ENCODE measurements at regions not wholly inside any gene's neighbourhood (a gene's known extent, or its start where the extent isn't known, plus 50 kb on each side); places are given as distances from the start of the nearest gene placed in this dataset.

DNA sequence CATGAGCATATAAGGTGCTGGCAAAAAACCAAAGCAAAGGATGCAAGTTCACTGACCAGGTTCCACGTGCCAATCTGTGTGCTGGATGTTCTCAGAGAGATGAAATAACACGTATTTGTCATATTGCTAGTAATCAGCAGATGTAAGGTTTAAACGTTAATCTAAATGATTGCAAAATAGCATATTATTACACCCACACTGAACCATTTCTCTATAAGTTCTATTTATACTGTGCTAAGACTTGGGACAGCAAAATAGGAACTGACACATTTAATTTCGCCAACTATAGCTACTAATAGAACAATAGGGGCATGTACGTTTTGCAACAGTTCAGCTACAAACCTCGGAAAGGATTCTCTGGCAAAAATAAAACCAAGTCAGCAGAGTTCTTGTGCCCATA, 350.3 kb upstream of the ZNF385D start:
- H2BK12ac ChIP-seq (ENCODE audit: low read length), result no peak overlapping the region
- H3K9ac ChIP-seq (ENCODE audit: low read length), result no peak overlapping the region
- H2BK5ac ChIP-seq (ENCODE audit: low read depth, low read length, poor library complexity), result no peak overlapping the region
- H3K9me3 ChIP-seq (ENCODE audit: insufficient read depth, low read depth, low read length), result no peaks in the 10 kb centered on the region
- H3K23ac ChIP-seq (ENCODE audit: low read length), result no peak overlapping the region
- H3K4me3 ChIP-seq (ENCODE audit: low read depth, low read length), result no peak overlapping the region
- H3K27ac ChIP-seq (ENCODE audit: low read depth, low read length), result no peak overlapping the region
- H2AFZ ChIP-seq (ENCODE audit: insufficient read depth, low read length, poor library complexity), result no peak overlapping the region
- no peak overlapping the region for H3K14ac ChIP-seq (ENCODE audit: low read length)
- DNase-seq, result no peak
- peaks cover 0 to under 1% of the 10 kb centered on the region in 2 experiments for H3K4me1 ChIP-seq (ENCODE audit: control insufficient read depth in 1 of 2, insufficient read depth in 2 of 2, low read length in 2 of 2)
- no peak overlapping the region for H4K8ac ChIP-seq (ENCODE audit: low read depth, low read length)
- no peaks in the 10 kb centered on the region for H3K27me3 ChIP-seq (ENCODE audit: insufficient read depth, low read length)
- no peaks in the 10 kb centered on the region for H3K79me2 ChIP-seq (ENCODE audit: control insufficient read depth, insufficient read depth, low read length, poor library complexity)
- no peaks in the 10 kb centered on the region for H3K79me1 ChIP-seq (ENCODE audit: low read length)
- no peak overlapping the region for H4K12ac ChIP-seq (ENCODE audit: low read depth, low read length)
- H3K18ac ChIP-seq (ENCODE audit: low read length), result no peak overlapping the region
- H4K91ac ChIP-seq (ENCODE audit: low read depth, low read length), result no peak overlapping the region
- no peak overlapping the region for H3K4me2 ChIP-seq (ENCODE audit: low read length)
- no CpG with 5 or more reads among the region's 6 CpGs for WGBS (ENCODE audit: extremely low coverage, insufficient coverage, insufficient read length)
- H2BK120ac ChIP-seq (ENCODE audit: insufficient read depth, low read length, poor library complexity), result no peak overlapping the region
- no peak overlapping the region for H2AK5ac ChIP-seq (ENCODE audit: low read length)
- no peak overlapping the region for H3K4ac ChIP-seq (ENCODE audit: low read depth, low read length)
- H3K36me3 ChIP-seq (ENCODE audit: control insufficient read depth in 1 of 2, insufficient read depth in 2 of 2, low read length in 2 of 2), result no peaks in the 10 kb centered on the region

DNA sequence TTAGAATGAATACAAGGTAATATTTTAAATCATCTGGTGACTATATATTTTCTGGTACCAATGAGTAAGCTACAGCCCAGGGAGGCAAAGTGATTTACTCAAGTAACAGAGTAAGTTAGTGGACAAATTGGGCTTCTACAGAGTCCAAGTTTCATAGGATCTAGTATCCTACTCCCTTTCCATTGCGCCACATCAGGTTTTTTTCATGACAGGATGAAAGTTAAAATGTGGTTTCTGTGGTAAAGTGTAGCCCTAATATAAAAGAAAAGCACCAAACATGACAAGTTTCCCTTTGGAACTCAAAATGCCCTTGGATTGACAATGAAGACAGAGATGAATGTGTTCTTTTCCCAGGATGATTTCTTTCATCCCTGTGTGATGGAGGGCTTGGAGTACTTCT, 350.8 kb upstream of the ZNF385D start:
- H3K4ac ChIP-seq (ENCODE audit: low read depth, low read length), result no peak overlapping the region
- no peaks in the 10 kb centered on the region for H3K79me1 ChIP-seq (ENCODE audit: low read length)
- H2AK5ac ChIP-seq (ENCODE audit: low read length), result no peak overlapping the region
- no peak overlapping the region for H3K23ac ChIP-seq (ENCODE audit: low read length)
- H3K4me3 ChIP-seq (ENCODE audit: low read depth, low read length), result no peak overlapping the region
- no peak overlapping the region for H4K12ac ChIP-seq (ENCODE audit: low read depth, low read length)
- no peak overlapping the region for H3K27ac ChIP-seq (ENCODE audit: low read depth, low read length)
- H3K36me3 ChIP-seq (ENCODE audit: control insufficient read depth in 1 of 2, insufficient read depth in 2 of 2, low read length in 2 of 2), result no peaks in the 10 kb centered on the region
- no peak overlapping the region for H4K8ac ChIP-seq (ENCODE audit: low read depth, low read length)
- no peak overlapping the region for H3K18ac ChIP-seq (ENCODE audit: low read length)
- H3K14ac ChIP-seq (ENCODE audit: low read length), result no peak overlapping the region
- no peaks in the 10 kb centered on the region for H3K79me2 ChIP-seq (ENCODE audit: control insufficient read depth, insufficient read depth, low read length, poor library complexity)
- H2BK12ac ChIP-seq (ENCODE audit: low read length), result no peak overlapping the region
- no peak for DNase-seq
- H2AFZ ChIP-seq (ENCODE audit: insufficient read depth, low read length, poor library complexity), result no peak overlapping the region
- peaks cover 0 to 3% of the 10 kb centered on the region in 2 experiments for H3K4me1 ChIP-seq (ENCODE audit: control insufficient read depth in 1 of 2, insufficient read depth in 2 of 2, low read length in 2 of 2)
- no peak overlapping the region for H4K91ac ChIP-seq (ENCODE audit: low read depth, low read length)
- no peak overlapping the region for H2BK120ac ChIP-seq (ENCODE audit: insufficient read depth, low read length, poor library complexity)
- H3K9me3 ChIP-seq (ENCODE audit: insufficient read depth, low read depth, low read length), result no peaks in the 10 kb centered on the region
- no CpG with 5 or more reads among the region's 1 CpG for WGBS (ENCODE audit: extremely low coverage, insufficient coverage, insufficient read length)
- no peaks in the 10 kb centered on the region for H3K27me3 ChIP-seq (ENCODE audit: insufficient read depth, low read length)
- H3K4me2 ChIP-seq (ENCODE audit: low read length), result no peak overlapping the region
- H2BK5ac ChIP-seq (ENCODE audit: low read depth, low read length, poor library complexity), result no peak overlapping the region
- no peak overlapping the region for H3K9ac ChIP-seq (ENCODE audit: low read length)

DNA sequence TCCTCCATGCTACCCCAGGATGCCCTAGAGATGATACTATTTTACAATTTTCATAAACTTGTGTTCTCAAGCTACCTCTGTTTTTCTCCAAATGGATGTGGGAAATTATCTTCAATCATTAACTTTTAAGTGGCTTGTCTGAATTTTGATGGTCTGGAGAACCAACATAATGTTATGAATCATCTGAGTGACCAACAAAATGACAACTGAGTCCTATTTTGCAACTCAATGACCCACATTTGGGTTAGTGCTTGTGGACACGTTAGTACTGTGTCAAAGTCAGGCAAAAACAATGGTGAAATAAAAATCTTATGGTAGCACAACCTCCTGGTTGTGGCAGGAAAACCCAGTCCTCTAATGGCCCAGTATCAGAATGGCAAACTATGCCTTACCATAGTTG, 352.4 kb upstream of the ZNF385D start:
- no peak overlapping the region for H3K14ac ChIP-seq (ENCODE audit: low read length)
- no peak overlapping the region for H3K4ac ChIP-seq (ENCODE audit: low read depth, low read length)
- no peak overlapping the region for H3K4me3 ChIP-seq (ENCODE audit: low read depth, low read length)
- H3K27me3 ChIP-seq (ENCODE audit: insufficient read depth, low read length), result no peaks in the 10 kb centered on the region
- no CpG with 5 or more reads among the region's 1 CpG for WGBS (ENCODE audit: extremely low coverage, insufficient coverage, insufficient read length)
- no peaks in the 10 kb centered on the region for H3K79me2 ChIP-seq (ENCODE audit: control insufficient read depth, insufficient read depth, low read length, poor library complexity)
- DNase-seq, result no peak
- H2BK12ac ChIP-seq (ENCODE audit: low read length), result no peak overlapping the region
- H4K12ac ChIP-seq (ENCODE audit: low read depth, low read length), result no peak overlapping the region
- no peak overlapping the region for H2BK120ac ChIP-seq (ENCODE audit: insufficient read depth, low read length, poor library complexity)
- no peak overlapping the region for H3K27ac ChIP-seq (ENCODE audit: low read depth, low read length)
- no peak overlapping the region for H3K23ac ChIP-seq (ENCODE audit: low read length)
- H3K9me3 ChIP-seq (ENCODE audit: insufficient read depth, low read depth, low read length), result no peaks in the 10 kb centered on the region
- H3K9ac ChIP-seq (ENCODE audit: low read length), result no peak overlapping the region
- no peak overlapping the region for H4K8ac ChIP-seq (ENCODE audit: low read depth, low read length)
- no peak overlapping the region for H2BK5ac ChIP-seq (ENCODE audit: low read depth, low read length, poor library complexity)
- H3K79me1 ChIP-seq (ENCODE audit: low read length), result no peaks in the 10 kb centered on the region
- no peak overlapping the region for H2AFZ ChIP-seq (ENCODE audit: insufficient read depth, low read length, poor library complexity)
- H4K91ac ChIP-seq (ENCODE audit: low read depth, low read length), result no peak overlapping the region
- H3K36me3 ChIP-seq (ENCODE audit: control insufficient read depth in 1 of 2, insufficient read depth in 2 of 2, low read length in 2 of 2), result no peaks in the 10 kb centered on the region
- no peak overlapping the region for H2AK5ac ChIP-seq (ENCODE audit: low read length)
- peaks cover 0 to 3% of the 10 kb centered on the region in 2 experiments for H3K4me1 ChIP-seq (ENCODE audit: control insufficient read depth in 1 of 2, insufficient read depth in 2 of 2, low read length in 2 of 2)
- H3K4me2 ChIP-seq (ENCODE audit: low read length), result no peak overlapping the region
- H3K18ac ChIP-seq (ENCODE audit: low read length), result no peak overlapping the region

DNA sequence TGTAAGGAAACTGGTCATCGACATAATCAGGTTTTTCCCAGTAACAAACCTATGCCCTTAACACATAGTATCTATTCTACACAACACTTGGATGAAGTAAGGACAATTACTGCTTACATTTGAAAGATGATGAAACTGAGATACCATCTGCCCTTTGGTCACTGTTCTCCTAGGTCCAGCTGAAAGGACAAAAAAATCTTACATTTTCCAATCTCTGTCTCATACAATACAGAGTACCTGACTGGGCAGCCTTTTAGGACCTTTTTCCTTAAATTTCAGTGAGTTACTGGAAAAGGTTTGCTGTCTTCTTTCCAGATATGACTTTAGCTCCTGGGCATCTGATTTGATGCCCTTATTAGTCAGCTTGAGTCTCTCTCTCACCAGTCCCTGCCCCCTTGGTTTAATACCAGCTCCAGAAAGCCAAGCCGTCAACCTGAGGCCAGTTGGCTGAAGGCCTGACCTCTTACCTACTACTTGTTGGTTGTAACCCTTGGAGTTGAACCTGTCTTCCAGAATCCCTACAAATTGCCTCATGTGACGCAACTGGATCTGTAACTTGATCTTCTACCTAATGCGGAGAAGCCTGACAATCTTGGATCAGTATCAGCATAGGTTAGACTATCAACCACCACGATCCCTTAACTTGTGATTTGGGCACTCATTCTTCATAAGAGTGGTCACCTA, 355.3 kb upstream of the ZNF385D start:
- H3K27me3 ChIP-seq (ENCODE audit: insufficient read depth, low read length), result no peaks in the 10 kb centered on the region
- H3K14ac ChIP-seq (ENCODE audit: low read length), result no peak overlapping the region
- H3K9ac ChIP-seq (ENCODE audit: low read length), result no peak overlapping the region
- no peak overlapping the region for H3K27ac ChIP-seq (ENCODE audit: low read depth, low read length)
- H2AFZ ChIP-seq (ENCODE audit: insufficient read depth, low read length, poor library complexity), result no peak overlapping the region
- no peak overlapping the region for H4K8ac ChIP-seq (ENCODE audit: low read depth, low read length)
- H3K36me3 ChIP-seq (ENCODE audit: control insufficient read depth in 1 of 2, insufficient read depth in 2 of 2, low read length in 2 of 2), result no peaks in the 10 kb centered on the region
- no peak overlapping the region for H4K12ac ChIP-seq (ENCODE audit: low read depth, low read length)
- no peak overlapping the region for H2BK5ac ChIP-seq (ENCODE audit: low read depth, low read length, poor library complexity)
- no peak overlapping the region for H3K23ac ChIP-seq (ENCODE audit: low read length)
- H4K91ac ChIP-seq (ENCODE audit: low read depth, low read length), result no peak overlapping the region
- H3K9me3 ChIP-seq (ENCODE audit: insufficient read depth, low read depth, low read length), result no peaks in the 10 kb centered on the region
- peak in 1 of 2 donors; percentile 23 for DNase-seq
- no peak overlapping the region for H3K18ac ChIP-seq (ENCODE audit: low read length)
- H2BK12ac ChIP-seq (ENCODE audit: low read length), result no peak overlapping the region
- H2AK5ac ChIP-seq (ENCODE audit: low read length), result no peak overlapping the region
- H3K4me2 ChIP-seq (ENCODE audit: low read length), result no peak overlapping the region
- H3K4me3 ChIP-seq (ENCODE audit: low read depth, low read length), result no peak overlapping the region
- no CpG with 5 or more reads among the region's 5 CpGs for WGBS (ENCODE audit: extremely low coverage, insufficient coverage, insufficient read length)
- H3K4me1 ChIP-seq (ENCODE audit: control insufficient read depth in 1 of 2, insufficient read depth in 2 of 2, low read length in 2 of 2), result peaks cover 0 to 3% of the 10 kb centered on the region in 2 experiments
- H2BK120ac ChIP-seq (ENCODE audit: insufficient read depth, low read length, poor library complexity), result no peak overlapping the region
- no peaks in the 10 kb centered on the region for H3K79me1 ChIP-seq (ENCODE audit: low read length)
- H3K4ac ChIP-seq (ENCODE audit: low read depth, low read length), result no peak overlapping the region
- no peaks in the 10 kb centered on the region for H3K79me2 ChIP-seq (ENCODE audit: control insufficient read depth, insufficient read depth, low read length, poor library complexity)
